ENCODE measurements at regions not wholly inside any gene's neighbourhood (a gene's known extent, or its start where the extent isn't known, plus 50 kb on each side); places are given as distances from the start of the nearest gene placed in this dataset.
A peak's percentile ranks its signal among the peaks of the same experiment; 100 is the strongest.
"Not testable (repeated sequence)": the region's sequence is repeated elsewhere in the genome, so short reads cannot be mapped to it uniquely, and the experiment has no call there.

GRCh38 chr7:152594801-152595200 lies 81.1 kb downstream of the XRCC2 start:
- Histone ChIP-seq H3K9me3 (ENCODE audit: control insufficient read depth in 1 of 2, low read length in 2 of 2) (no peaks in the 10 kb centered on the region), H3K27me3 (ENCODE audit: control insufficient read depth in 1 of 2, insufficient read depth in 2 of 2, low read length in 2 of 2) (no peaks in the 10 kb centered on the region), H3K27ac (ENCODE audit: low read depth, low read length) (no peak overlapping the region), H3K4me1 (ENCODE audit: control insufficient read depth in 1 of 2, insufficient read depth in 2 of 2, low read length in 2 of 2) (no peaks in the 10 kb centered on the region), H3K4me3 (ENCODE audit: low read depth in 1 of 2, low read length in 2 of 2) (no peak overlapping the region), H3K36me3 (ENCODE audit: control insufficient read depth in 1 of 2, insufficient read depth in 2 of 2, low read length in 2 of 2) (no peaks in the 10 kb centered on the region), H3K9ac (ENCODE audit: low read depth in 1 of 2, low read length in 2 of 2) (no peak overlapping the region)

GRCh38 chr7:152591976-152592375 lies 84.0 kb downstream of the XRCC2 start:
- H3K27ac ChIP-seq (ENCODE audit: low read depth, low read length): no peak overlapping the region
- no peaks in the 10 kb centered on the region for H3K4me1 ChIP-seq (ENCODE audit: control insufficient read depth in 1 of 2, insufficient read depth in 2 of 2, low read length in 2 of 2)
- H3K9me3 ChIP-seq (ENCODE audit: control insufficient read depth in 1 of 2, low read length in 2 of 2): no peaks in the 10 kb centered on the region
- no peak overlapping the region for H3K4me3 ChIP-seq (ENCODE audit: low read depth in 1 of 2, low read length in 2 of 2)
- no peaks in the 10 kb centered on the region for H3K27me3 ChIP-seq (ENCODE audit: control insufficient read depth in 1 of 2, insufficient read depth in 2 of 2, low read length in 2 of 2)
- no peak overlapping the region for H3K9ac ChIP-seq (ENCODE audit: low read depth in 1 of 2, low read length in 2 of 2)
- no peaks in the 10 kb centered on the region for H3K36me3 ChIP-seq (ENCODE audit: control insufficient read depth in 1 of 2, insufficient read depth in 2 of 2, low read length in 2 of 2)

GRCh38 chr7:152590481-152590880 lies 85.5 kb downstream of the XRCC2 start:
- H3K4me1 ChIP-seq (ENCODE audit: control insufficient read depth in 1 of 2, insufficient read depth in 2 of 2, low read length in 2 of 2): no peaks in the 10 kb centered on the region
- no peak overlapping the region for H3K9ac ChIP-seq (ENCODE audit: low read depth in 1 of 2, low read length in 2 of 2)
- no peak overlapping the region for H3K4me3 ChIP-seq (ENCODE audit: low read depth in 1 of 2, low read length in 2 of 2)
- H3K36me3 ChIP-seq (ENCODE audit: control insufficient read depth in 1 of 2, insufficient read depth in 2 of 2, low read length in 2 of 2): no peaks in the 10 kb centered on the region
- no peaks in the 10 kb centered on the region for H3K27me3 ChIP-seq (ENCODE audit: control insufficient read depth in 1 of 2, insufficient read depth in 2 of 2, low read length in 2 of 2)
- no peak overlapping the region for H3K27ac ChIP-seq (ENCODE audit: low read depth, low read length)
- H3K9me3 ChIP-seq (ENCODE audit: control insufficient read depth in 1 of 2, low read length in 2 of 2): no peaks in the 10 kb centered on the region

GRCh38 chr7:152589821-152590220 lies 86.1 kb downstream of the XRCC2 start:
- not testable (repeated sequence) for H3K36me3 ChIP-seq (ENCODE audit: control insufficient read depth in 1 of 2, insufficient read depth in 2 of 2, low read length in 2 of 2); H3K27me3 ChIP-seq (ENCODE audit: control insufficient read depth in 1 of 2, insufficient read depth in 2 of 2, low read length in 2 of 2); H3K9ac ChIP-seq (ENCODE audit: low read depth in 1 of 2, low read length in 2 of 2); H3K4me3 ChIP-seq (ENCODE audit: low read depth in 1 of 2, low read length in 2 of 2); H3K27ac ChIP-seq (ENCODE audit: low read depth, low read length); H3K9me3 ChIP-seq (ENCODE audit: control insufficient read depth in 1 of 2, low read length in 2 of 2); H3K4me1 ChIP-seq (ENCODE audit: control insufficient read depth in 1 of 2, insufficient read depth in 2 of 2, low read length in 2 of 2)

- Histone ChIP-seq H3K9ac (ENCODE audit: low read depth in 1 of 2, low read length in 2 of 2) (no peak overlapping the region), H3K9me3 (ENCODE audit: control insufficient read depth in 1 of 2, low read length in 2 of 2) (no peaks in the 10 kb centered on the region), H3K4me1 (ENCODE audit: control insufficient read depth in 1 of 2, insufficient read depth in 2 of 2, low read length in 2 of 2) (no peaks in the 10 kb centered on the region), H3K27me3 (ENCODE audit: control insufficient read depth in 1 of 2, insufficient read depth in 2 of 2, low read length in 2 of 2) (no peaks in the 10 kb centered on the region), H3K4me3 (ENCODE audit: low read depth in 1 of 2, low read length in 2 of 2) (no peak overlapping the region), H3K27ac (ENCODE audit: low read depth, low read length) (no peak overlapping the region), H3K36me3 (ENCODE audit: control insufficient read depth in 1 of 2, insufficient read depth in 2 of 2, low read length in 2 of 2) (no peaks in the 10 kb centered on the region)
These were observed 87.6 kb downstream of the XRCC2 start for GRCh38 chr7:152588350-152588749.

GRCh38 chr7:152587366-152587765 lies 88.6 kb downstream of the XRCC2 start:
- H3K27ac ChIP-seq (ENCODE audit: low read depth, low read length): no peak overlapping the region
- no peaks in the 10 kb centered on the region for H3K9me3 ChIP-seq (ENCODE audit: control insufficient read depth in 1 of 2, low read length in 2 of 2)

GRCh38 chr7:152583006-152583405 lies 92.9 kb downstream of the XRCC2 start:
- H3K27ac ChIP-seq (ENCODE audit: low read depth, low read length): no peak overlapping the region
- H3K9me3 ChIP-seq (ENCODE audit: control insufficient read depth in 1 of 2, low read length in 2 of 2): no peaks in the 10 kb centered on the region
- H3K36me3 ChIP-seq (ENCODE audit: control insufficient read depth in 1 of 2, insufficient read depth in 2 of 2, low read length in 2 of 2): no peaks in the 10 kb centered on the region
- H3K27me3 ChIP-seq (ENCODE audit: control insufficient read depth in 1 of 2, insufficient read depth in 2 of 2, low read length in 2 of 2): no peaks in the 10 kb centered on the region
- no peaks in the 10 kb centered on the region for H3K4me1 ChIP-seq (ENCODE audit: control insufficient read depth in 1 of 2, insufficient read depth in 2 of 2, low read length in 2 of 2)
- H3K4me3 ChIP-seq (ENCODE audit: low read depth in 1 of 2, low read length in 2 of 2): no peak overlapping the region
- no peak overlapping the region for H3K9ac ChIP-seq (ENCODE audit: low read depth in 1 of 2, low read length in 2 of 2)

More at GRCh38 chr7:152587366-152587765, 88.6 kb downstream of the XRCC2 start:
- no peaks in the 10 kb centered on the region for H3K4me1 ChIP-seq (ENCODE audit: control insufficient read depth in 1 of 2, insufficient read depth in 2 of 2, low read length in 2 of 2)
- H3K27me3 ChIP-seq (ENCODE audit: control insufficient read depth in 1 of 2, insufficient read depth in 2 of 2, low read length in 2 of 2): no peaks in the 10 kb centered on the region
- H3K4me3 ChIP-seq (ENCODE audit: low read depth in 1 of 2, low read length in 2 of 2): no peak overlapping the region
- no peaks in the 10 kb centered on the region for H3K36me3 ChIP-seq (ENCODE audit: control insufficient read depth in 1 of 2, insufficient read depth in 2 of 2, low read length in 2 of 2)
- no peak overlapping the region for H3K9ac ChIP-seq (ENCODE audit: low read depth in 1 of 2, low read length in 2 of 2)

GRCh38 chr7:152579070-152579469 lies 96.9 kb downstream of the XRCC2 start:
- H3K36me3 ChIP-seq (ENCODE audit: control insufficient read depth in 1 of 2, insufficient read depth in 2 of 2, low read length in 2 of 2): no peaks in the 10 kb centered on the region
- H3K9ac ChIP-seq (ENCODE audit: low read depth in 1 of 2, low read length in 2 of 2): no peak overlapping the region
- no peaks in the 10 kb centered on the region for H3K9me3 ChIP-seq (ENCODE audit: control insufficient read depth in 1 of 2, low read length in 2 of 2)
- peaks cover 0 to 6% of the 10 kb centered on the region in 2 donors for H3K4me1 ChIP-seq (ENCODE audit: control insufficient read depth in 1 of 2, insufficient read depth in 2 of 2, low read length in 2 of 2)
- no peak overlapping the region for H3K4me3 ChIP-seq (ENCODE audit: low read depth in 1 of 2, low read length in 2 of 2)
- no peaks in the 10 kb centered on the region for H3K27me3 ChIP-seq (ENCODE audit: control insufficient read depth in 1 of 2, insufficient read depth in 2 of 2, low read length in 2 of 2)
- H3K27ac ChIP-seq (ENCODE audit: low read depth, low read length): no peak overlapping the region

- Histone ChIP-seq H3K4me3 (ENCODE audit: low read depth in 1 of 2, low read length in 2 of 2) (no peak overlapping the region), H3K27me3 (ENCODE audit: control insufficient read depth in 1 of 2, insufficient read depth in 2 of 2, low read length in 2 of 2) (no peaks in the 10 kb centered on the region), H3K27ac (ENCODE audit: low read depth, low read length) (no peak overlapping the region), H3K9me3 (ENCODE audit: control insufficient read depth in 1 of 2, low read length in 2 of 2) (no peaks in the 10 kb centered on the region), H3K9ac (ENCODE audit: low read depth in 1 of 2, low read length in 2 of 2) (no peak overlapping the region), H3K36me3 (ENCODE audit: control insufficient read depth in 1 of 2, insufficient read depth in 2 of 2, low read length in 2 of 2) (no peaks in the 10 kb centered on the region), H3K4me1 (ENCODE audit: control insufficient read depth in 1 of 2, insufficient read depth in 2 of 2, low read length in 2 of 2) (peaks cover 0 to 6% of the 10 kb centered on the region in 2 donors)
These were observed 98.6 kb downstream of the XRCC2 start for GRCh38 chr7:152577339-152577738.

- Histone ChIP-seq H3K27ac (ENCODE audit: low read depth, low read length) (no peak overlapping the region), H3K9ac (ENCODE audit: low read depth in 1 of 2, low read length in 2 of 2) (no peak overlapping the region), H3K4me3 (ENCODE audit: low read depth in 1 of 2, low read length in 2 of 2) (peak overlapping the region in 1 of 2 donors; percentile 16), H3K9me3 (ENCODE audit: control insufficient read depth in 1 of 2, low read length in 2 of 2) (no peaks in the 10 kb centered on the region), H3K4me1 (ENCODE audit: control insufficient read depth in 1 of 2, insufficient read depth in 2 of 2, low read length in 2 of 2) (peaks cover 0 to 6% of the 10 kb centered on the region in 2 donors), H3K27me3 (ENCODE audit: control insufficient read depth in 1 of 2, insufficient read depth in 2 of 2, low read length in 2 of 2) (no peaks in the 10 kb centered on the region), H3K36me3 (ENCODE audit: control insufficient read depth in 1 of 2, insufficient read depth in 2 of 2, low read length in 2 of 2) (no peaks in the 10 kb centered on the region)
These were observed 100.9 kb downstream of the XRCC2 start for GRCh38 chr7:152574892-152575548.

GRCh38 chr7:152573186-152573585 lies 102.8 kb downstream of the XRCC2 start:
- H3K9ac ChIP-seq (ENCODE audit: low read depth in 1 of 2, low read length in 2 of 2); H3K27ac ChIP-seq (ENCODE audit: low read depth, low read length); H3K9me3 ChIP-seq (ENCODE audit: control insufficient read depth in 1 of 2, low read length in 2 of 2); H3K36me3 ChIP-seq (ENCODE audit: control insufficient read depth in 1 of 2, insufficient read depth in 2 of 2, low read length in 2 of 2); H3K27me3 ChIP-seq (ENCODE audit: control insufficient read depth in 1 of 2, insufficient read depth in 2 of 2, low read length in 2 of 2); H3K4me1 ChIP-seq (ENCODE audit: control insufficient read depth in 1 of 2, insufficient read depth in 2 of 2, low read length in 2 of 2); H3K4me3 ChIP-seq (ENCODE audit: low read depth in 1 of 2, low read length in 2 of 2): not testable (repeated sequence)
